EH (cell line): ENCODE measurements at regions not wholly inside any gene's neighbourhood (a gene's known extent, or its start where the extent isn't known, plus 50 kb on each side); places are given as distances from the start of the nearest gene placed in this dataset.

ENCODE experiments used
- DNase-seq: peaks from one replicate; pipeline ENCODE4 v3.0.0-alpha.2; 2015; ENCODE audit warnings: low read depth

DNA sequence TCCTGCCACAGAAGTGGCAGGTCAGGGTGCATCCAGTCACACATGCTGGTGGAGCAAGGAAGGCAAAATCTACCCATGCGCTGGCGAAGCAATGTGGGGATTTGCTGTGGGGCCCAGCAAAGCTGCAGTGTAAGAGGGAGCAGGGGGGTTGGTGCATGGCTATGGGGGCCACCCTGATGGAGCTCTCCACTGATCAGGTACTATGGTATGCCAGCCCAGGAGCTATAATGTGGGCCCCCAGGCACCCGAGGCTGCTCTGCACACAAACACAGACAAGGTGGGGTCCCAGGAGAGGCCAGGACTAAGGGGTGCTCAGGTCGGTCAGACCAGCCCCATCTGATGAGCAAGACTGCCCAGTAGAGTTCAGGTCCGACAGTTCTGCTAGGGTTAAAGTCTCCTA is 213.5 kb downstream of the ZC3H11B start:
- DNase-seq: no peak

DNA sequence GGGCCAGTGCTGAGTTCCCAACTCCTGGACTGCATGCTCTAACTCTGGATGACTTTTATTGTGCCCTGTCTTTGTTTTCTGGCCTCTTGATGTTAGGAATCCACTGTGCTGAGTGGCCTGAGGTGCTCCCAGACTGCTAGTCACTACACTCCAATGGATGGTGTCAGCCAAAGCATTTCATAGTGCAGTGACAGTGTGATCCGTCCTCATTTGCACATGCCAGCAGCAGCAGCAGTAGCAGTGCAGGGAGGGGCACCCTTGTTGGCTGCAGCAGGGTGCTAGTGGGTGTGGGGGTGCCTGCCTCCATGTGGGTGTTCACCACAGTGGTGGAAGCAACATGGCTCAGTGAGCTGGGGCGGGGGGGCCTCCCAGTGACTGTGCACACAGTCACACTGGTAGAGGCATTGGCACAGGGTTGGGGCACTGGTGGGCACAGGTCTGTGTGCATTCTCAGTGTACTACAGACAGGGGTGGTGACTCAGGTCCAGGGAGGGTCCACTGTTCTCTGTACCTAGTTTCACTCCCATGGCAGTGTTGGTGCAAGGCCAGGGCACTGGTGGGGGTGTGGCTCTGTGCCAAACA is 214.0 kb downstream of the ZC3H11B start:
- DNase-seq: no peak

DNA sequence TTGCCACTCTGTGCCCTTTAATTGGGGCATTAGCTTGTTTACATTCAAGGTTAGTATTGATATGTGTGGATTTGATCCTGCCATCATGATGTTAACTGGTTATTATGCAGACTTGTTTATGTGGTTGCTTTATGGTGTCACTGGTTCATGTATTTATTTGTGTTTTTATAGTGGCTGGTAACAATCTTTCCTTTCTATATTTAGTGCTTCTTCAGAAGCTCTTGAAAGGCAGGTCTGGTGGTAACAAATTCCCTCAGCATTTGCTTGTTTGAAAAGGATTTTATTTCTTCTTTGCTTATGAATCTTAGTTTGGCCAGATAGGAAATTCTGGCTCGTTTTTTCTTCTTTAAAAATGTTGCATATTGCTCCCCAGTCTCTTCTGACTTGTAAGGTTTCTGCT is 215.4 kb downstream of the ZC3H11B start:
- DNase-seq: no peak

DNA sequence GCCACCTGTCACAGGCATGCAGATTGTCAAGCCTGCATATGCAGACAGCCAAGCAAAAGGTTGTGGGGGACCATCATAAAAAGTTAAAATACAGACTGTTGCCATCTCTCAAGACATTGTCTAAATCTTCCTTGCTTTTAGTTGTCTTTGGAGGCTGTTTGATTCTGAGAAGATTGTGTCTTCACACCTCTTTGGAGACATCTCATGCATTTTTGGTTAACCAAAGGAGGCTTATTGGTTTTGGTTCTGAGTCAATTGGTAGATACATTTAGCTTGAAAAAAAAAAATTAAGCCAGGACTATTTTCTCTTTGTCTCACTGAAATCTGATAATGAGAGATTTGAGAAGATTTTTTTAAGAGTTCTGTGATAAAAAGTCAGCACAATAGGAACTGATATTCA is 217.6 kb downstream of the LYPLAL1 start:
- DNase-seq: no peak

DNA sequence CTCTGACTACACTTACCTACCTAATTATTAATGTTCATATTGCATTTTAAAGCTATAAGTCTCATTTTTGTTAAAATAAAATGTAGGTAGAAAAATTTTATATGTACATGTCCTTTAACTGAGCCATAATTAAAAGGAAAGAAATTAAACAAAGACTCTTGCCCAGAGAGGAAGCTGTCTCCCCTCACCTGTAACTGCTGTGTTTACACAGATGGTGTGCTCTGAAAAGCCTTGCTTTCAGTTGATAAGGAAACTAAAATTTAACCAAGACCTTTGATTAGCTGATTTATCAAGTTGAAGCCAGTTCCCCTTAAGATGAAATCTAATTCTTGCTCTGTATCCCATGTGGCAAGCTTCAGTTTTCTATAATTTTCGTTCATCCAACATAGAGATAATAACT is 213.5 kb downstream of the LYPLAL1 start:
- no peak for DNase-seq

DNA sequence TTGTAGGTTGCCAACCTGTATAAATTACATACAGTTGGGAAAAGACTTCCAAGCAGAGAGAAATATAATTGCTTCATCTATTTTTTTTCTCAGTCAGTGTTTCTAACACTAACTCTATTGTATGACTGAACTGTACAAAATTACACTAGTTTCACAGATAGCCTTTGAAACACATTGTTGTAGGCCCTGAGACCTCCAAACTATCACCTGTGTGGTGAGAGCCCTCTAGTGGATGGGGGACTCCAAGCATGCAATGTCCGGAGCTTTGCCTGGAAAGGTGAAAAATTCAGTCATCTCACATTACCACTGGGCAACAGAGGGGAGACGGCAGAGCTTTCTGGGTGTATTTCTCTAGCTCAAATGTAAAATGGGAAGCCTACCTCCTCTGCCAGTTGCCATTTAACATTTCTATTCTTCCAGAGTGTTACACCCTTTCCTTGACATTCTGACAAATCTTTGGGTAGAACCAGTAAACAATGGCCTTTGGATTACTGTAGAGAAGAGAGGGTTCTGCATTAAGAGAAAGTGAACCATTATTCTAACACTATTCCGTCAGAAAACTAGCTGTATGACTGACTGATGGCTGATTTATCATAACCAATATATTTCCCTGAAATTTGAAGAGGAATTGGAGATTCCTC is 212.2 kb downstream of the LYPLAL1 start:
- peak; percentile 65 for DNase-seq

DNA sequence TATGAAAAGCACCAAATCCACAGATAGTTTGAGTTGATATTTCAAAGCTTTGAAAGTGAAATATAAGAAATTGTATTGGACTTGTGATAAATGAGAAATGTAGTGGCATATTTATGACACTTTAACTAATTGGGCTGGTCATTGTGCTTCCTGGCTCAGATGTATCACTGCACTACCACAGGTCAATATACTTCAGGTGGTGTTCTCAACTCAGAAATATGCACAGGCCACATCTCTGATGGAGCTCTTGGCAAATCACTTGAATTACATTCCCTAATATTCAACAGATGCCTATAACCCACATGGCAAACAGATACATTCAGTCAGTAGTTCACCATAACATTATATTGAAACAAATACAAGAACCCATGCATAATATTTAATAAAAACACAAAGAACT is 209.6 kb downstream of the LYPLAL1 start:
- DNase-seq: no peak

DNA sequence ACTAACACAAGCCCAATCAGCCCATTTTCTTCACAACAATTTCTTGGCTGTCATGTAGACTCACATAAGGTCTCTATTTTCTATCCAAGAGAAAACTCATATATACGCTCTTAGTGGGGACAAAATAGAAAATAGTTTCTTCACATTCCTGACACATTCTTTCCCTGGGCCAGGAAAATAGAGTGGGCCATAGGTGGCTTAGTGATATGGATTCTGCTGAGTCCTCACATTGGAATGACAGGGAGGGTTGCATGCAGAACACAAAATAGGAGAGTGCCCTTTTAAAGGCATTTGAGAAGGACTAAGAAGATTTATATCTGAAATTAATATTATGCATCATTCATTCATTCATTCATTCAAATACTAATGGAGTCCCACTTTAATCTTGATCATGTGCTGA is 207.7 kb downstream of the LYPLAL1 start:
- DNase-seq: no peak

DNA sequence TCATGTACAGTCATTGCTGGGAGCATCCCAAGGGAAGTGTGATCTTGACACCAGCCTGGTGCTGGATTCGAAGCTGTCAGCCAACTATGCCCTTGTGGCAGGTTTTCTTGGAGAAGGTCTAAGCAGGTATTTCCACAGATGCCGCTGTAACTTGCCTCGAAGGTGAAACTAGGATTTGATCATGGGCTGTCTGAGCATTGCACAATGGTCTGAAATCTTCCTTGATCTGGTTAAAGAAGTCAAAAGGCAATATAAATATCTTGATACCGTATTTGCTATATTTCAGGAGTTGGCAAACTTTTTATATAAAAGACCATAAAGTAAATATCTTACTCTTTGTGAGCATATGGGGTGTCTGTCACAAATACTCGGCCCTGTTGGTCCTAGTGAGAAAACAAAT is 206.8 kb downstream of the LYPLAL1 start:
- DNase-seq: no peak

DNA sequence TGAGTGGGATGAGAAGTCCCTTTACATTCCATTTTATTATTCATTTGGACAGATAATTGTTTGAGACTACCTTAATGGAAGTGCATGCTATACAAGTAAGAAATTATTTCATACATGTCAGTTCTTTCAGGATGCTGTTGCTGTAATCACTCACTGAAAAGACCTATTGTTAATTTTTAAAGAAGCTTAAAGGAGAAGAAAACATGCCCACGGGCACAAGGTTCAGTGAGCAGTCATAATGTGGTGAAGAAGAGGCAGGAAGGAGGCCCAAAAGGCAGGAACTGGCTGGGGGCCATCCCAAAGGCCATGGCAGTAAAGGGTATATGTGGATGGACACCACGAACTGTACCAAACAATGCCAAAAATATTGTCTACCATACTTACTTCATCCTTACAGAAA is 206.0 kb downstream of the LYPLAL1 start:
- DNase-seq: no peak

DNA sequence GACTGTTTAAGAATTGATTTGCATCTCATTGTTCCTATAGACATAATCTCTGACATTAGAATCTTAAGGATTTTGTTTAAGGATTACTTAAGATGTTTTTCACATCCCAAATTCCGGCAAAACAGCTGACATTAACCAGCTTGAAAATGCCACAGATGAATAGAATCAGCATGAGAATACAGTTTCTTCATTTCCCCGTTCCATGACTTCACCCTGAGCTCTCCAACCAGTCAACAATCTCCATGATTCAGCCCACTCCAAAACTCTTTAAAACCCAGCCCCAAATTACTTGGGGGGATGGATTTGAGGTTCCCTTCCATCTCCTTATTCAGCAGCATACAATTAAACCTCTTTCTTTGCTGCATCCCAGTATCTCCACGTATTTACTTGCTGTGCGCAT is 201.0 kb downstream of the LYPLAL1 start:
- no peak for DNase-seq

DNA sequence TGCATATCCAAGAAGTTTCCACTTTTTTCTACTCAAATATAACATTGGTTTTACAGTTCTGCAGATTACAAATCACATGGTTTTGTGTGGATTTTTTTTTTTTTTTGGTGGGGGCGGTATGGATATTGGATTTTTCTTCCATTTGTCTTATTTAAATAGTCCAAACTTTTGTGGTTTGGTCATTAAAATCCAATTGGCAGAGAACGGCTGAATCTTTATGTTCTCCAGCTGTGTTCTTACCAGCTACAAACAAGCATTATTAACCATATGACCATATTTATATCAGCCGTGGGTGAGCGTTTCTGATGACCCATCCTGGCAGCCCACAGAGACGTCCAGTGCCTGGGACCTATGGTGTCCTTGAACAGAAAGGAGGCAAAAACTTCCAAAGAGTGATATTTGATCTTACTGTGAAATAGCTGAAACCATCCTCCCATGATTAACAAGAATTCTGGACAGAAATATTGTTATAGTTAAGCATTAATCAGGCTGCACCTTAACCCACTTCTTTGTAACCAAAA is 200.4 kb downstream of the LYPLAL1 start:
- no peak for DNase-seq

DNA sequence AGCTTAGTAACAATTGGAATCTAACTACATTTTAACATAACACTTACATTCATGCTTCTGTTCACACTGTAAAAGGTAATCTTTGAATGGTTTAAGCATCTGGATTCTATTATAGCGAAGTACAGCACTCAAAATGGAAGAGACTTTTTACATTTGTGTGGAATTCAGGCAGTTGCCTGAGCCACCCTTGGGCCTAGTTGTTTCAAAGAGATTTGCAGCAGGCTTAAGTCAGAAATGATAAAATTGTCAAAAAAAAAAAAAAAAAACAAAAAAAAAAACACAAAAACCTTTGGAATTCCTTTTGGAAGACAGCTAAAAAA is 199.9 kb downstream of the LYPLAL1 start:
- peak; percentile 17 for DNase-seq

DNA sequence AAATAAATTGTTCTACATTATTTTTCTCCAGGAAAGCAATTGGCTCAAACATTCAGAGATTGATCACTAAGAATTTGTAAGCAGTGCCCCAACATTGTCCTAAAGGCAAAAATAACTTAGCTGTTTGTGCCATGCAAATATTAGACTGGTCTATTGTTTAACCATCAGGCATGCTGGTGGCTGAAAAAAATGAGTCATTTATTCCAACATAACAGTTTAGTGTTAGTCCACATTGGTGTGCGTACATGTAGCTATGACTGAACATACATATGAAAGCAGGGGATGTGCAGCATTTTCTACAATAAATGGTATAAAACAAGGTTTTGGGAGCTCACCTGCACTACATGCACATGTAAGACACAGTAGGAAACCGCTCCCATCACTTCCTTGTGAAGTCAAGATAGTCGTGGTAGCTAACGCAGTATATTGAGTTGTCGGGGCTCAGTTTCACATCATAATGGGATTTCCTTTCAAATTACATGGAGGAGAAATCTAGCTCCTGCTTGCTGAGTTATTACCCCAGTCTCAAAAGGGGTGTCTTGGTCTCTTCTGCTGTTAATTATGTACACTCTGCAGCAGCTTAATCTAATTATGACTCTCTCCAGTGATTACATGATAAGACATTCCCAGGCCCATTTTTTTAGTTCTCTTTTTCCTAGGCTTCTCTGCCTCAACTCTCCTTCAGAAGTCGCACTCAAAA is 199.4 kb downstream of the LYPLAL1 start:
- no peak for DNase-seq

DNA sequence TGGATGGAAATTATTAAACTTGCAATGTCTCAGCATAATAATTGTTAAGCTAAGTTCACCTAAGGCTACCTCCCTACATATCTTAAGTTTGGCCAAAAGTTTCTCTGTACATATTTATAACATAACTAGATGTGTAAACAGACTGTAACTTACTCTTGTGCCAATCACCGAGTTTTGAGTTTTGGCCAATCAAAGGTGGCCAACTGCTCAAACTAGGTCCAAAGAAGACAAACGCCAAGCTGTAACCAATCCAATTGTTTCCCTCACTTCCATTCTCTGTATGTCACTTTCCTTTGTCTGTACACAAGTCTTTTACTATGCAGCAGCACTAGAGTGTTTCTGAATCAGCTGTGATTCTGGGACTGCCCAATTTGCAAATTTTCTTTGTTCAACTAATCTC is 197.8 kb downstream of the LYPLAL1 start:
- no peak for DNase-seq

DNA sequence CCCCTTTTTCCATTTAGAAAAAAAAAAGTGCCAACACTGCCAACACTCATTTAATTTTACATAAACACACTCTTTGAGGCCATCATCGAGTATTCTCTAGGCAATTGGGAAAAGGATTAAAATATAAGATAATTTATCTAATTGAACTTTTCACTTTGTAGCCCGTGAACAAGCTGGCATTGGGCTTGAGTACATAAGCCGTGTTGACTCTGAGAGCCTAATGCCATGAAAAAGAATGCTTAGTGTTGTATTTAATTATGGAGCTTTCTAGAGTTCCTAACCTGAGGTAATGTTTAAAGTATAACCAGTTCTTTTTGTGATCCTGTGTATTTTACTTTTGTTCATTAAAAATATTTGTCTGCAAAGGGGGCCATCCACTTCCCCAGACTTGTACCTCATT is 193.8 kb downstream of the LYPLAL1 start:
- DNase-seq: no peak

DNA sequence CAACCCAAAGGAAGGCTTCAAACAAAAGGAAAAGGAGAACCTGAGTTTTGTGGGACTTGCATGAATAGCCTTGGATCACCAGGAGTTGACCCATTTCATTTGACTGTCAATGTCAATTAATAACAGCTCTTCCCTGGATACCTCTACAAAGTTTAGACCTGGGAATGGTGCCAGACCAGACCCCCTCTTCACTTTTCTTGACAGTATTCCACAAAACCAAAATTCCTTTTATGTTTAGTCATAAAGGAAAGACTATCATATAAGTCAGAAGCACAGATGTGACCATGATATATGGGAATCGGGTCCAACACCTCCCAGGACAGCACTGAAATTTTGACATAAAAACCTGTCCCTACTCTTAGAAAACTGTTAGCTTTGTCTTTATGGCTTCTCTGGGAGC is 191.8 kb downstream of the LYPLAL1 start:
- DNase-seq: no peak

DNA sequence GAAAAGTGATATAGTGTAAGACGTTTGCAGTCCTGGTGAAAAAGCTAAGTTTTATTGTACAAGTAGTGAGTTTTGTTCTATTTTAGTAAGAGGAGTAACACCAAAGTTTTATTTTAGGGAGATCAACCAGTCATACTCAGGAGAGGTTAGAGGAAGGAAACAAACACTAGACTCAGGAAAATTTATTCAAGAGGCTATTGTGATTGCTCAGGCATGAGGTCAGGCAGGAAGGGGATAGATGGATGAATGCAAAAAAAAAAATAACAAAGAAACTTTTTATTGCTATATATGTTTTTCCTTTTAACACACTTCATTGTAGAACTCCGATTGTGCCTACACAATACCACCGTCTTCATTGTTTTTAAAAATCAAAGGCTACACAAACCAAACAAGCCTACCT is 189.0 kb downstream of the LYPLAL1 start:
- DNase-seq: no peak

DNA sequence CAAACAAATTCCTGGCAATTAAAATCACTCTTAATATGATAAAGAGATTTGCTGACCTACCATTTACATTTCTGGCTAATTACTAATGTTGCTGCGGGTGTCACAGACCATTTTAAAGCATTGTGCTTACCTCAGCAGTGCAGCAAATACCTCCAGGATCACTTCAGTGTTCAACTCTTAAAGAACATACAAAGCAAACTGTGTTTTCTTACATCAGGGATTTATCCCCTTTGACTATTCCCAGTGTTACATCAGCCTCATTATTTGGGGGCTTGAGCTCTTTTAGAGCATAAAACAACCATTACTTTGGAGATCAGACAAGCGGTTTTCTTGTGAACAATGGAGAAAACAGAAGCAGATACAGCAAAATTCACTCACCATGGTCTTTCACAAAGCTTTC is 185.4 kb downstream of the LYPLAL1 start:
- DNase-seq: no peak

DNA sequence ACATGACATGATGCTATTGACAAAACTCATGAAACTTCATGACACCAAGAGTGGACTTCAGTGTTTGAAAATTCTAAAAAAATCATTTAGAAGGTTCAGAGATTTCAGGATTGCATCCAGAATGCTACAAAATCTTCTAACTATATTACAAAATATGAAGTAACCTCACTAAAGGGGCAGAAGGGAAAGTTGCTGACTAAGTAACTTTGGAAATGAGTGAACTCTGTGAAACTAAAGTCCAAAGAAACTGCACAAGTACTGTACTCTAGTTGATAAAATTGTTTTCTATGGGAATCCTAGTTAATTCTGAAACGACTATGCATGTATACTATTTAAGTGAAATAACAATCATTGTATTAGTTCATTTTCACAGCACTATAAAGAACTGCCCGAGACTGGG is 184.4 kb downstream of the LYPLAL1 start:
- DNase-seq: no peak

DNA sequence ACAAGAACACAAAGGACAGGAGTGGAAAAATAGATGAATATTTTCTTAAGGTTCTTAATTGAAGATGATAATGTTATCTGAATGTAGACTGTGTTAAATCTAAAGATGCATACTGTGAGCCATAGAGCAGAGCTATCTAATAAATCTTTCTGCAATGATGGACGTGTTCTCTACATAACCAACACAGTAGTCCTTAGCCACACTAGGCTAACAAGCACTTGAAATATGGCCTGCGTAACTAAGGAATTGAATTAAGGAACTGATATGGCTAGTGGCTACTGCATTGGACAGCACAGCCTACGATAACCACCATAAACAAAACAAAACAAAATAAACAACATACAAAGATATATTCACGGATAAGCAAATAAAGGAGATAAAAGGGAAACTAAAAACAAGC is 181.3 kb downstream of the LYPLAL1 start:
- no peak for DNase-seq

DNA sequence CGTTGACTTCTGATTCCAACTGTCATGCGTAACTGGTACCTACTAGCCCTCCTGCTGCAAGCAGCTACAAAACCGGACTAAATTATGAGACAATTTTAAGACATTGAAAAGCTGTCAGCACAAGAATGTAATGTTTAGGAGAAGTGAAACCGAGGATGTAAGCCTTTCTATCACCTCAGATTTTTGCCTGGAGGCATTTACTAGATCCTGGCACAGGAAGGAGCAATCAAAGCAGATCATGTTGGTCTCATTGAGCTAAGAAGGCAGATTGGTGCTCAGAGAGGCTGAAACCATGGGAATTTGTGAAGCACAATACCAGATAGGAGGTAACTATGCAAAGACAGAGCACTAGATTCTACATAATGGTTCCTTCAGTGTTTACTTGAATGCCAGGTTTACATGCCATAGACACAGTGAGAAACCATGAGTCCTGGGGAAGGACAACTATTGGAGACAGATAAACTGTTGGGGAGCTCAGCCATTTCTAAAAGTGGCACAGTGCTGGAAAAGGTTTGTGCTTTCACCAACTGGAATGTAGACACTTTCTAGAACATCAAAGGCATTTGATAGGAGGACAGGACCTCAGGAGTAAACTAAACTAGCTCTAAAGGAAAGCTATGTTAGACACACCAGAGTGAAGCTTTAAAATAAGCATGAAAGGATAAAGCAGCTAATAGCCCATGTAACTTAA is 179.4 kb downstream of the LYPLAL1 start:
- no peak for DNase-seq
